Stimulated activated CD4-positive, alpha-beta T cell treated with anti-CD3 and anti-CD28 coated beads, Interleukin-2, amount 100 ng/mL, for 24 hours (primary cell): ENCODE measurements at regions not wholly inside any gene's neighbourhood (a gene's known extent, or its start where the extent isn't known, plus 50 kb on each side); places are given as distances from the start of the nearest gene placed in this dataset.
A peak's percentile ranks its signal among the peaks of the same experiment; 100 is the strongest.
"Not testable (repeated sequence)": the region's sequence is repeated elsewhere in the genome, so short reads cannot be mapped to it uniquely, and the experiment has no call there.

Experiments used
- DNase-seq, 2 donors: peaks; one replicate each; pipeline ENCODE4 v3.0.0-alpha.2; 2020

- no peak for DNase-seq
These were observed 425.8 kb upstream of the CAMK1G start for GRCh38 chr1:209157546-209158249.

DNA sequence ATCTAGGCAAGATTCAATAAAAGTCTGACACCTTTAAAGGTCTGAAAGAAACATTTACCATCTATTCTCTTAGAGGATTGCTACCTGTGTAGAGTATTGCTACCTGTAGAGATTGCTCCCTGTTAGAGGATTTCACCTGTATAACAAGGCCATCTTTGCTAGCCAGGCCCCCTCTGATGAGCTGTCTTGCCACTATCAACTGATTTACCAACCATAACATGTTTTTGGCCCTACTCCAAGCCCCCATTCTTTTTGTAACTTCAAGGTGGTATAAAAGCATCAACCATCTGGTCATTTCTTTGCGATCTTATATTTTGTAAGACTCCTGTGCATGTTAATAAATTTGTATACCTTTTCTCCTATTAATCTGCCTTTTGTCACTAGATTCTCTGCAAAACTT, 424.7 kb upstream of the CAMK1G start:
- DNase-seq: no peak

- no peak for DNase-seq
These were observed 423.3 kb upstream of the CAMK1G start for GRCh38 chr1:209160230-209160629.

DNA sequence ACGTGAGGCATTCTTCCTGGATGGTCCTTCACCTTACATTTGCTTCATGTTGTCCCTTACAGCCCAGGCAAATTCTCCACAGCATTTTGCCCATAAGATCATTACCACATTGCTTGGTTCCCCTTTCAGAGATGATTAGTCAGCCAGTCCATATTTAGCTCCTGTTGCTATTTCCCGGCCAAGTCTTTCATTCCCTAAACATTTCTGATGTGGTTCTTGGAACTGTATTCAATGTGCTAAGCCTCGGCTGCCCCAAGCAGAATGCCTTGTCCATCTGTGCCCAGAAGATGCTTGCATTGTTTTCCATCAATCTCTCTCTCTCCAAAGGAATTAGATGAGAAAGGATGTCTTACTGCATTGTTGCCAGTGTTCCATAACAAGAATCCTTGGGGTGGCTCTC, 420.9 kb upstream of the CAMK1G start:
- DNase-seq: no peak

DNA sequence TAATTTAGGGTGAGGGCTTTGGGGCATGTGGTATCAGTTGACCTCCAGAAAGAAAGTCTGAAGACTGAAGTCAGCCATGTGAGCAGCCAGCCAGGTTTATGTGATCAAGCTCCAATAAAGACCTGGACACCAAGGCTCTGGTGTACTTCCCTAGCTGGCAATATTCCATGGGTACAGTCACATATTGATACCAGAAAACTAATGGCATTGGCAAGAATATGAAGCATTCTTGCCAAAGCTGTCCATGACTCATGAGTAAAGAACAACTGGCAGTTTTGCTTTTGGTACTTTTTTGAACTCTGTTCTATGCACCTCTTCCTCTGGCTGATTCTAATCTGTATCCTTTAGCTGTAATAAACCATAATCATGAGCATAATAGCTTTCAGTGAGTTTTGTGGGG, 415.3 kb upstream of the CAMK1G start:
- DNase-seq: no peak

DNA sequence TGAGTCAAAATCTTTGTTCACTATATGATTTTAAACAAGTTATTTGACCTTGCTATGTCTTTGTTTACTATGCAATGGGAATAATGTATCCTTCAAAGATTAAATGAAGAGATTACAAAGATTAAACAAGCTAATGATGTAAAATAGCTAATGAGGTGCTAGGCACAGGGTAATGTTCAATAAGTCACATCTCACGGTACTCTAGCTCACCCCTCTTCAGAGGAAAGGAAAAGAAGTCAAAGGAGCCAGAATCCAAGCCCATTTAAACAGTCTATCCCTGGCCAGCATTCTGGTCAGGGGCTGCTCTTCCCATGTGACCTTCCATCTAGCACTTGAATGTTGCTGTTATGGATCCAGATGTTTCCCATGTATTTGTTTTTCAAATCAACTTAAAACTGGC, 412.4 kb upstream of the CAMK1G start:
- no peak for DNase-seq

DNA sequence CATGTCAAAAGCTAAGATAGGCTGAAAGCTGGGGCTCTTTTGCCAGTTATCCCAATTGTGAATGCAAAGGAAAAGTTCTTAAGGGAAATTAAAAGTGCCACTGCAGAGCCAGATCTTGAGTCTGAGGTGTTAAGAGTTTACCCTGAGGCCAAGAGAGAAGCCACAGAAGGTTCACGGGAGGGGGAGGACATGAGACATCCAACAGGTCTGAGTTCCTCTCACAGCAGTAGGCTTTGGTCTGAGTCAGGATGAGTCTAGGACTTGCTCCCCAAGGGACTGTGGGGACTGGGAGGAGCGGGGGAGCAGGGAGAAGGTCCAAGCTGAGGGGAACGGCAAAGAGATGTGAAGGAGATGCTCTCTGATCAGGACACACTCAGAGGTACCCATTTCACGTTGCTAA, 411.2 kb upstream of the CAMK1G start:
- no peak for DNase-seq

DNA sequence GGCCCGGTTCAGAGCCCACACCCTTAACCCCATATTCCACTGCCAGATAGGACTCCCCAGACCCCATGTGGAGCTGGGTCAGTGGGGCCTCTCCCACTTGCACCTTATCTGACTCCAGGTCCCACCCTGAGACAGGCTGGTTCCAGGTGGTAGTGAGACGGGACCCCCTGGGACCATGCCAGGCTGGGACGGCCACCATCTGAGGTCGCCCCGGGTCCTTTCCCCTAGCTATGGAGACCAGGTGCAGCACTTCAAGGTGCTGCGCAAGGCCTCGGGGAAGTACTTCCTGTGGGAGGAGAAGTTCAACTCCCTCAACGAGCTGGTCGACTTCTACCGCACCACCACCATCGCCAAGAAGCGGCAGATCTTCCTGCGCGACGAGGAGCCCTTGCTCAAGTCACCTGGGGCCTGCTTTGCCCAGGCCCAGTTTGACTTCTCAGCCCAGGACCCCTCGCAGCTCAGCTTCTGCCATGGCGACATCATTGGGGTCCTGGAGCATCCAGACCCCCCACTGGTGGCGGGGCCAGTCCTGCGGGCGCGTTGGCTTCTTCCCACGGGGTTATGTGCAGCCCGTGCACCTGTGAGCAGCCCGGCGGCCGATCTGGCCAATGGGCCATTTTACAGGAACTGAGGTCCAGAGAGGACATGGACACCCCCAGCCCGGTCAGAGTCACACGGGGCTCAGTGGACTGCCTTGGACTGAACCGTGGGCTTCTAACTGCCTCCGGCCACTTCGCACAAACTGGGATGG, 410.5 kb upstream of the CAMK1G start:
- DNase-seq: not testable (repeated sequence)

GRCh38 chr1:209173796-209174195, 409.7 kb upstream of the CAMK1G start:
- DNase-seq: not testable (repeated sequence)

DNA sequence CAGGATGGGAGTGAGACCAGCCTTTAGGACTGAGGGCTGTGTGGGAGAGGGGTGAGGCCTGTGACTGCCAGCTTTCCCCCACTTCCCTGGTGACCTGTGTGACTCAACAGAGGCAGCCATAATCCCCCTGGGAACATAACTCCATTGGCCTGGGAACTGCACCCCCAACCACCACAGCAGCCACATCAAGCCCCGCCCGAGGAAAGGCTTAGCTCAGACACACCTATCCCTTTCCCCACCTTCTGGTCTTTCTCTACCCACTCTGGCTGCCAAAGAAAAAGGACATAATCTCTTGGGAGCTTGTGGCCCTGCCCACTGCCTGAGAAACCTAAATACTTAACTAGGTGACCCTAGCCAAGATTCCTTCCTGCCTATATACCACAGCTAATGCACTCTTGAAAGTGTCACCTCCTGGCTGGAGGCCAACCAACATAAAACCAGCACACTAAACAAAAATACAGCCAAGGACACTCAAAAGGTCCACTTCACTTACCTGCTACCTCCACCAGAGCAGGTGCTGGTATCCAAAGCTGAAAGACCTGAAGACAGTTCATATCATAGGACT, 406.6 kb upstream of the CAMK1G start:
- DNase-seq: no peak

GRCh38 chr1:209183195-209183594, 400.3 kb upstream of the CAMK1G start:
- DNase-seq: no peak

DNA sequence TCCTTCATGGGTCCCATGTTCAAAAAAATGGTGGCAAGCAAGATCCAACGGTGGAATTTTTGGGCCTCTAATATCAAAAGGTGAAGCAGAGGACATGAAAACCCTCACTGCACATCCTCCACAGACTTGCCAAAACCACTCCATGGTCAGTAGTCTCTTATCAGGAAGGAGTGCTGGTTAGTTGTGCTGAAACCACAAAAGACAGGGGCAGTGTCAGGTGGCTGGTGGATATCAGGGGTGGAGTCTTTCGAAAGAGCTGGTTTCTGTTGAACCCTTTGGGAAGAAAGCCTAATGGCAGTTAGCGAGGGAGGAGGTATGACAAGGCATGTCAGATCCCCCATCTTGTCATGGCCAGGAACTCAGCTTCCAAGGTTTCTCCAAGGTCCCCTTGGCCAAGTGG, 395.9 kb upstream of the CAMK1G start:
- DNase-seq: no peak

GRCh38 chr1:209190591-209191261, 392.8 kb upstream of the CAMK1G start:
- peak in 1 of 2 donors; percentile 29 for DNase-seq

- DNase-seq: no peak
These were observed 392.3 kb upstream of the CAMK1G start for GRCh38 chr1:209191262-209191634.

GRCh38 chr1:209196140-209196539, 387.4 kb upstream of the CAMK1G start:
- DNase-seq: no peak

- DNase-seq: no peak
These were observed 384.4 kb upstream of the CAMK1G start for GRCh38 chr1:209198961-209199750.

DNA sequence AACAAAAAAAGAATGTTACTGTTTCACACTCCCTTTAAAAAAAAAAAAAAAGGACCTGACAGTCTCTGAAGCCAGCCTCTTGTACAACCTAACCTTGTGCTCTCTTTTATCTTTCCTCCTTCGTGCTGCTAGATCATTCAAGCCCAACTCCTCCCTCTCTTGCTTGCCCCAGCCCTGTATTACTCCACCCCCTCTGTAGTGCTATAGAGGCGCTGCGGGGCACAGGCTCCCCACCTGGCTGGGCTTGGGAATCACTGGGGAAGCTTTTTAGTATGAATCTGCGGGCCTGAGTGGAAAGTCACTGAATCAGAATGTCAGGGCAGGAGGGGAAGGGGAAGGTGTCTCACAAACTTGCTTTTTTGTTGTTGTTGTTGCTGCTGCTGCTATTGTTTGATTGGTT, 383.7 kb upstream of the CAMK1G start:
- DNase-seq: no peak

GRCh38 chr1:209202321-209202720, 381.2 kb upstream of the CAMK1G start:
- DNase-seq: not testable (repeated sequence)

GRCh38 chr1:209202830-209203532, 380.5 kb upstream of the CAMK1G start:
- peak in 1 of 2 donors; percentile 10 for DNase-seq

DNA sequence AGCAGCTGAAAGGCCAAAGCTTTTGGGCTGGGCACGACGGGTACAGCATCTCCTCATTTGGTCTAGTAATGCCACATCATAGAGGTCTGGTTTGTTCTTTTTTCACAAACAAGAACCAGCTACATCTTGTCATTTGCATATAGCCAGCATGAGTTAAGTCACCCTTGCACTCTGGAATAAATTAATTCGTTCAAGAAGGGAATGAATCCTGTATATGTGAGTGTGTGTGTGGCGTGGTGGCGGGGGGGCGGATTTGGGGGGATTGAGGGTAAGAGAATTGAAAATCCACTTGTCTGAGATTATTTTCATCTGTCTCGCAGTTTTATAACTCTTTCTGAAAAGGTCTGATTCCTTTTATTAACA, 380.0 kb upstream of the CAMK1G start:
- no peak for DNase-seq

GRCh38 chr1:209205039-209205438, 378.5 kb upstream of the CAMK1G start:
- DNase-seq: no peak

DNA sequence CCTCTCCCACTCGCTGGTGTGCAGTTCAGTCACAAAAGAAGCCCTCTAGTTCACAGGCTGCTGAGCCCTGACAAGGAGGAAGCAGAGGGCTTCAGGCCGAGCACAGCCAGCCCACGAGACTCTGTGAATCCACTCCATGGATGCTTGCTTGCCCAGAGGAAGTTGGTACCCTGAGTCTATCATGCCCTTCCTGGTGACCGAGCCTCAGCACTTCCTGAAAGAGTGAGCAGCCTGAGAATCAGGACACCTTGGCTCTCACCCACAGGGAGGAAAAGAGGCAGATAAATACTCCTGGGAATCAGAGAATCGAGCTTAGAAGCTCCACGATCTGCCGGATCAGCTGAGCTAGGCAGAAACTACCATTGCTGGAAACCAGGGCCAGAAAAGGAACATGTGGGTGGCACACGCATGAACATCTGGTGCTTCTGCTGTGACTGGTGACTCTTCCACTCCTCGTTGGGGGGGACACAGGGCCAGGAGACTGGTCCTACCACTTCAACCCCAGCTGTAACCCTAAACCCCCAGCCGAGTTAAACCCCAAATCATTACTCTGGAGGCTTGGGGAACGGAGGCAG, 376.3 kb upstream of the CAMK1G start:
- DNase-seq: no peak
